GM19035 (cell line): ENCODE measurements at regions not wholly inside any gene's neighbourhood (a gene's known extent, or its start where the extent isn't known, plus 50 kb on each side); places are given as distances from the start of the nearest gene placed in this dataset.

ENCODE experiments used
- ATAC-seq: cut with Tn5 transposase; IDR thresholded peaks from one replicate; pipeline ENCODE4 v1.9.1; 2021; ENCODE audit not compliant: unreplicated experiment

DNA sequence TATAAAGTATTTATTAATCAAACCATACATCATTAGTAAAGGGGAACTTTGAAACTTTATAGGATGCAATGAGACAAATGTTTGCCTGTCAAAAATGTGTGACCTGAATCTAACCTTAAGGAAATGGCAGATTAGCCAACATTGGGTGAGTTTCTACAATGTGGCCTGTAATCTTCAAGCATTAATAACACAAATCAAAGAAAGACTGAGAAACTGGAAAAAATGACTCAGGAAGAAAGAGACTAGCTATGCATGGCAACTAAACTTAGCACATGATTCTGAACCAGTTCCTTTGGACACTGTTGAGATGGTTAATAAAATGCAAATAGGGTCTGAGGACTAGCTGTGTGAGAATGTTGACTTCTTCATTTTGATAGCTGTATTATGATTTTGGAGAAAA lies 628.6 kb upstream of the ID2 start:
- no peak for ATAC-seq

GRCh38 chr2:8054070-8054469 lies 627.8 kb upstream of the ID2 start:
- no peak for ATAC-seq

GRCh38 chr2:8058652-8059051 lies 623.2 kb upstream of the ID2 start:
- no peak for ATAC-seq

DNA sequence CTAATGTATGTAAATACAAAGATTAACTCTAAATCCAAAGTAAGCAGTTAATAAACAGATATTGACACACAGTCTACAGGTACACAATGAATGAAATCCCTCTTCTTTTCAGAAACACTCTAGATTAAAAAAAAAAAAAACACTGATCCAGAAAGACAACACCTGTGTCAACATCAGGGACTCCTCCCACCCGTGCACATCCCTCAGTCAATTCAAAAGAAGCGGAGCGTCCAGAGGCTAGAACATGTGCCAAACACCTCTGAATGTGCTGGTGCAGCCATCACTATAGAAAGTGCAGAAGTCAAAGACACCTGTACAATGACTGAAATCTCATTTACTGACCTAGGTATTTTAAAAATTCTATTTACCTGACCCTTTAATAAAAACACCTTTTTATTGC lies 622.6 kb upstream of the ID2 start:
- ATAC-seq = no peak

GRCh38 chr2:8059794-8060193 lies 622.1 kb upstream of the ID2 start:
- no peak for ATAC-seq

DNA sequence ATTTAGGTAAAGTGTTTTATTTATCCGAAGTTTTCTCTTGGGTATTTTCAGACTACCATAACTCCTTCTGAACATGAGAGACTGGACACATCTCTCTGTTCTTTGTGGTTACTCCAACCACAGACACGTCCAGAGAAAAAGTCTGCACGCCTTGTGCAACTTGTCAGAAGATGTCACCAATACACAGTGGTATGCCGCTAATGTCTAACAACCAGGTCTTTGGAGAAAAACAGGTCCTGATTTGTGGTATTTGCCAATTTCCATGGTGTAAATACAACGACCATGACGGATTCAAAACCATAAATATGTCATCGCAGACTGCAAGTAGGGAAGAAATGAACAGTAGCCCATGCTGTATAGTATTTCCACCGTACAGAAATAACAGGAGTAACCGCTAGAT lies 620.6 kb upstream of the ID2 start:
- ATAC-seq = no peak

GRCh38 chr2:8064603-8065002 lies 617.3 kb upstream of the ID2 start:
- ATAC-seq = no peak

GRCh38 chr2:8065191-8065590 lies 616.7 kb upstream of the ID2 start:
- ATAC-seq = no peak

- no peak for ATAC-seq
Measured at GRCh38 chr2:8067784-8068336, 614.0 kb upstream of the ID2 start.

DNA sequence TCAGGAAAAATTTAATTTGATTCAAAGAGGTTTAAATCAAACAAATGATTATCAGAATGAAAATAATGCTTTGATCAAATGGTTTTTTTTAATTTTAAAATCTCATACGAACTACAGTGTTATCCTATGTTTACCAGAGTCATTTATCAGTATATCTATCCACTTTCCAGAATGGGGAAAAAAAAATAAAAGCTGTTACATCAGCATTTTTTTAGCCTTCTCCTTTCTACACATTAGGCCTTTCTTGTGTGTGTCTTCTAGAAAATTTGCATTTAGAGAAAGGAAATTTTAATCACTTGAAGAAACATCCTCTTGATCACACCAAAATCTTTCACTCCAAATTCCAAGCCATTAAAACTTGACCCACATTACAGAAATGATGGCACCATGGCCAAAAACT lies 608.9 kb upstream of the ID2 start:
- no peak for ATAC-seq

DNA sequence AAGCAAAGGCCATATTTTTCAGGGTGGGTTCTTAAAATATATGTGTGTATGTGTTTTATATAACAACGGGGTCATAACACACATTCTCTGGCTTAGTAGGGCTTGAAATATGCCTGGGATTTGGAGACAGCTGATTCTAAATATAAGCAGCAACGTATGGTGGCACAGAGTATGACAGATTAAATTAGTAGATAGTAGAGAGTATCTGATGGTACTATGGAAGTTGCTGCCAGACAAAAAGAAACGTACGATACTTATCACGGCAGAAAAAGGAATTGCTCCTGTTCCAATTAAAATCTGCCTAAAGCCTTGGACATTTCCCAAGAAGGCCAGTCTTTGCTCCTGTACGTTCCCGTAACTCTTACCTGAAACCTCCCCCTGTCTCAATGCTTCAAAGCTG lies 607.9 kb upstream of the ID2 start:
- no peak for ATAC-seq

GRCh38 chr2:8076448-8077342 lies 605.2 kb upstream of the ID2 start:
- no peak for ATAC-seq

GRCh38 chr2:8078705-8079104 lies 603.2 kb upstream of the ID2 start:
- no peak for ATAC-seq

- no peak for ATAC-seq
Measured at GRCh38 chr2:8080063-8080462, 601.8 kb upstream of the ID2 start.

DNA sequence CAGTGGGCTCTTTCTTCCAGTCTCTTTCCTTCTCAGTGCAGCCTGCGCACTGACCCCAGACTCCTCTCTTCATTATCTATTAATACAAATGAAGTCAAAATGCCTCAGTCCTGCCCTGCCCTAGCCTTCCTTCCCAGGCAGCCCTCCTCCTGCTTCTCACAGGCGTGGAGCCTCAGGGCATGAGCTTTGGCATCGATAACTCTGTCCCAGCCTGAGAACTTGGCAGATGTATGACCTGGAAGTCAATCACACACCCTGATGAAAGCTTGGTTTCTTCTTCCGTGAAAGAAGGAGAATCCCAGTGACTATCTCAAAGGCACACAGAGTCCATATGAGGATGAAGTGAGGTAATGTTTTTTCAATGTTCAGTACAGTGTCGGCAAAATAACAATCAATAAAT lies 600.7 kb upstream of the ID2 start:
- ATAC-seq = no peak

DNA sequence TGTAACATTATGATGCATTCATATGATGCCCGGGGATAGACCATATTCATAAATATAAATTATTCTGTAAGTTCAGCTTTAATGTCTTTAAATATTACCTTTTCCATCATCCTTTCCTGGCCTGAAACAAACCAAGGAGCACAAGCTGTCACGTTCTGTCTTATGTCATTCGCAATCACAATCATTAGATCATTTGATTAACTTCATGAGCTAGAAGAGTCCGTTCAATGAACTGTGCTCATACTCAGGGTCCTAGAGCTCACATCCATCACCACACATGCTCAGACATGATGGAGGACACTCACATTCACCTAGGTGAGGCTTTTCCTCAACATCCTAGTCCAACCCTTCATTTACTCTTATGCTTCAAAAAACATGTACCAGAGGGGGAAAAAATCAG lies 599.0 kb upstream of the ID2 start:
- ATAC-seq = no peak

DNA sequence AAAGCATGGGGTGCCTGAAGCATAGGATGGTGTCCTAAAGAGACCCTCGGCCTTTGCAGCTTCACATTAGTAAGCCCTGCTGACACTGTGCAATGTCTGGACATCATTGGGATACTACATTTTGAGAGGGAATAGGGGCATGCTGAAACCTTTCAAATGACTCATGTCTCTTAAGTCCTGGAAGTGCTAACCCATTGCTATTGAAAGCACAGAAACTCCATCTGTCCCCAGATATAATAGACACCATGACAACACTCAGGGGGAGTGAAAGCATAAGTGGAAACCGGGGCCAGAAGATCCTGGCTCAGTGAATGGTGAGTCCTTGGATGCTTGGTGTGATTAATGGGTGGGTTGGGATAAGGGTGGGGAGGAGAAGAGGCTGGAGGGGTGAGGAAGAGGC lies 595.5 kb upstream of the ID2 start:
- no peak for ATAC-seq

DNA sequence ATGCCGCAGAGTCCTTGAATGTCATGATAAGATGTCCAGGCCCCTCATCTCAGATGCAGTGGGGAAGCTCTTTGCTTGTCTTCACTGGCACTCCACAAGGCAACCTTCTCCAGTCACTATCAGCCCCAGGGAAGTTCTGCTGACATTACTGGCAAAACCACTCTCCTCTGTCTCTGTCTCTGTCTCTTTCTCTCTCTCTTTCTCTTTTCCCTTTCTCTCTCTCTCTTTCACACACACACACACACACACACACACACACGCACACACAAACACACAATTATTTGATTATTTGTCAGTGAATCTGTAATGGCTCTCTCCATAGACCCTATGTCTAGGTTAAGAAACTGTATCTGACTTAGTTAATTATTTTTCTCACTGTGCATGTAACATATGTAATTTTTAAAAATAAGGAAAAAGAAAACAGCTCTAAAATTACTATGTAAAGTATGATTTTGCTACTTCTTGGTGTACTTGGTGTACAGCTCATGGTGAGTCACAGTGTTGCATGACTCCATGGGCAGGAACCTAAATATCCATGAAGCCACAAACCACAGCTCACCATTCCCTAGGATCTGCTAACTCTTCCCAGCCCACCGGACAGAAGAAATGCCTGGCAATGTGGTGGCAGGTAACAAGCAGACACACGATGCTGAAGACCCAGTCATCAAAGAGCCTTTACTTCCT lies 594.9 kb upstream of the ID2 start:
- no peak for ATAC-seq

DNA sequence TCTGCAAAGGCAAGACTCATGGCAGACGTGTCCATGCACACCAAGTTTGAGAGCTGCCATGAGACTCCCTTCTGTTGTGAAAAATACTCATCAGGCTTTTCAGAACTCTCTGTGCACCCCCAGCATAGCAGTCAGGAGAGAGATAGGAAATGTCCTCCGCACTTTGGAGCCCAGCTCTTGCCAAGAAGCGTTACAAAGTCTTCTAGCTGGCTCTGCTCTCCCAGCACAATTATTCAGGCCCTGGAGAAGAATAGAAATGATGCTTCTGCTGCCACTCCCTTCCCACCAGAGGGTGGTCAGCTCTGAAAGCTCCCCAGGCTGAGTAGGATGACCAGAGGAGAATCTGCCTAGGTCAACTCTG lies 594.4 kb upstream of the ID2 start:
- ATAC-seq = no peak

DNA sequence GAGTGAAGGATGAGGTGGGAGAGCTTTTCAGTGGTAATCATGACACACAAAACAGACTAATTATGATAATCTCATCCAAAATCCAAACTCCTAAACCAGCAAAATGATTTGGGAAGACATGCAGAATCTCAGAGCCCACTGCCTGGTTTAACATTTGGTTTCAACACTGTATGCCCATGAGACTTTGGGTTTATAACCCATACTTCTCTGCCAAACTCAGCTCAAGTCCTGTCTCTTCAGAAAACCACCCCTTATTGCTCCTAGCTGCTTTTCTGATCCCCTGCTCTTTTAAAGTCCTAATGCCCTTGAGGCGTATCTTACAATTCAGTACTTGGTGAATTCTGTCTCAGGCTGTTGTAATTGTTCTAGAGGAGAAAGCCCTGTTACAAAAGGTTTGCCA lies 593.0 kb upstream of the ID2 start:
- ATAC-seq = no peak

GRCh38 chr2:8089596-8089995 lies 592.3 kb upstream of the ID2 start:
- ATAC-seq = no peak
